Non-pigmented ciliary epithelial cell (primary cell): ENCODE measurements at regions not wholly inside any gene's neighbourhood (a gene's known extent, or its start where the extent isn't known, plus 50 kb on each side); places are given as distances from the start of the nearest gene placed in this dataset.

Experiments
- DNase-seq: peaks from one replicate; pipeline ENCODE4 v3.0.0-alpha.2; 2010; ENCODE audit warnings: low read depth

- DNase-seq: no peak
Observed at GRCh38 chr9:126093771-126094170, 232.9 kb upstream of the MVB12B start.

- DNase-seq: no peak
Observed at GRCh38 chr9:126095546-126096190, 231.0 kb upstream of the MVB12B start.

GRCh38 chr9:126096340-126096739 is 230.3 kb upstream of the MVB12B start:
- no peak for DNase-seq

- DNase-seq: no peak
Observed at GRCh38 chr9:126097679-126098078, 228.9 kb upstream of the MVB12B start.

- no peak for DNase-seq
Observed at GRCh38 chr9:126106404-126106803, 220.2 kb upstream of the MVB12B start.

GRCh38 chr9:126107693-126108092 is 218.9 kb upstream of the MVB12B start:
- no peak for DNase-seq

- DNase-seq: no peak
Observed at GRCh38 chr9:126108240-126108639, 218.4 kb upstream of the MVB12B start.

GRCh38 chr9:126109575-126109974 is 217.1 kb upstream of the MVB12B start:
- no peak for DNase-seq

- DNase-seq: no peak
Observed at GRCh38 chr9:126111556-126111955, 215.1 kb upstream of the MVB12B start.

GRCh38 chr9:126112135-126112720 is 214.4 kb upstream of the MVB12B start:
- DNase-seq: no peak

- DNase-seq: no peak
Observed at GRCh38 chr9:126113176-126113575, 213.5 kb upstream of the MVB12B start.

- no peak for DNase-seq
Observed at GRCh38 chr9:126113756-126114408, 212.7 kb upstream of the MVB12B start.

GRCh38 chr9:126114409-126114760 is 212.2 kb upstream of the MVB12B start:
- no peak for DNase-seq

GRCh38 chr9:126114850-126115460 is 211.7 kb upstream of the MVB12B start:
- DNase-seq: no peak

GRCh38 chr9:126116351-126117157 is 210.1 kb upstream of the MVB12B start:
- DNase-seq: no peak

GRCh38 chr9:126117158-126117425 is 209.5 kb upstream of the MVB12B start:
- DNase-seq: no peak

GRCh38 chr9:126117631-126118030 is 209.0 kb upstream of the MVB12B start:
- DNase-seq: no peak

- DNase-seq: no peak
Observed at GRCh38 chr9:126119731-126120130, 206.9 kb upstream of the MVB12B start.

GRCh38 chr9:126122901-126123616 is 203.6 kb upstream of the MVB12B start:
- DNase-seq: no peak

GRCh38 chr9:126123927-126124326 is 202.7 kb upstream of the MVB12B start:
- DNase-seq: no peak

- no peak for DNase-seq
Observed at GRCh38 chr9:126125177-126125576, 201.5 kb upstream of the MVB12B start.

GRCh38 chr9:126125577-126125976 is 201.1 kb upstream of the MVB12B start:
- no peak for DNase-seq
